ENCODE measurements at regions not wholly inside any gene's neighbourhood (a gene's known extent, or its start where the extent isn't known, plus 50 kb on each side); places are given as distances from the start of the nearest gene placed in this dataset.
"Not testable (repeated sequence)": the region's sequence is repeated elsewhere in the genome, so short reads cannot be mapped to it uniquely, and the experiment has no call there.

- not testable (repeated sequence) for H3K9ac ChIP-seq (ENCODE audit: insufficient read length, low read depth); DNase-seq (ENCODE audit: low read depth, low spot score); H3K27me3 ChIP-seq (ENCODE audit: insufficient read depth, insufficient read length); H3K4me3 ChIP-seq (ENCODE audit: insufficient read length, low read depth); H3K36me3 ChIP-seq (ENCODE audit: insufficient read depth, insufficient read length, low read length); H3K4me1 ChIP-seq (ENCODE audit: insufficient read depth, insufficient read length); H3K9me3 ChIP-seq (ENCODE audit: insufficient read depth, low read length)
These were observed 68.7 kb downstream of the PRKAB2 start for GRCh38 chr1:147103416-147104155.

- peaks cover 11% of the 10 kb centered on the region; the same call in 1 of the 2 replicates for H3K9me3 ChIP-seq (ENCODE audit: insufficient read depth, low read length)
- no peak overlapping the region for H3K4me3 ChIP-seq (ENCODE audit: insufficient read length, low read depth)
- DNase-seq (ENCODE audit: low read depth, low spot score), result no peak
- no peak overlapping the region for H3K9ac ChIP-seq (ENCODE audit: insufficient read length, low read depth)
- TF ChIP-seq SUZ12 (IDR thresholded peaks at IDR 0.05; ENCODE audit: extremely low read depth, insufficient read depth, insufficient read length), result no peak
- TF ChIP-seq ZNF274 (IDR thresholded peaks at IDR 0.05; ENCODE audit: low read depth, low read length), result no peak
- no peak for TF ChIP-seq YY1 (IDR thresholded peaks at IDR 0.05; ENCODE audit: insufficient read depth, insufficient read length)
- H3K36me3 ChIP-seq (ENCODE audit: insufficient read depth, insufficient read length, low read length), result no peaks in the 10 kb centered on the region
- H3K4me1 ChIP-seq (ENCODE audit: insufficient read depth, insufficient read length), result no peaks in the 10 kb centered on the region
- H3K27me3 ChIP-seq (ENCODE audit: insufficient read depth, insufficient read length), result no peaks in the 10 kb centered on the region
These were observed 73.1 kb downstream of the PRKAB2 start for GRCh38 chr1:147099192-147099591.

- H3K4me3 ChIP-seq (ENCODE audit: insufficient read length, low read depth); H3K27me3 ChIP-seq (ENCODE audit: insufficient read depth, insufficient read length); H3K4me1 ChIP-seq (ENCODE audit: insufficient read depth, insufficient read length); H3K36me3 ChIP-seq (ENCODE audit: insufficient read depth, insufficient read length, low read length); H3K9ac ChIP-seq (ENCODE audit: insufficient read length, low read depth); DNase-seq (ENCODE audit: low read depth, low spot score): not testable (repeated sequence)
- peaks cover 11% of the 10 kb centered on the region; the same call in 1 of the 2 replicates for H3K9me3 ChIP-seq (ENCODE audit: insufficient read depth, low read length)
These were observed 73.8 kb downstream of the PRKAB2 start for GRCh38 chr1:147098338-147098973.

- H3K9ac ChIP-seq (ENCODE audit: insufficient read length, low read depth), result no peak overlapping the region
- peaks cover 11% of the 10 kb centered on the region; the same call in 1 of the 2 replicates for H3K9me3 ChIP-seq (ENCODE audit: insufficient read depth, low read length)
- no peaks in the 10 kb centered on the region for H3K4me1 ChIP-seq (ENCODE audit: insufficient read depth, insufficient read length)
- no peaks in the 10 kb centered on the region for H3K27me3 ChIP-seq (ENCODE audit: insufficient read depth, insufficient read length)
- H3K4me3 ChIP-seq (ENCODE audit: insufficient read length, low read depth), result no peak overlapping the region
- no peak for DNase-seq (ENCODE audit: low read depth, low spot score)
- no peaks in the 10 kb centered on the region for H3K36me3 ChIP-seq (ENCODE audit: insufficient read depth, insufficient read length, low read length)
- TF ChIP-seq YY1 (IDR thresholded peaks at IDR 0.05; ENCODE audit: insufficient read depth, insufficient read length), result no peak
- no peak for TF ChIP-seq ZNF274 (IDR thresholded peaks at IDR 0.05; ENCODE audit: low read depth, low read length)
- no peak for TF ChIP-seq SUZ12 (IDR thresholded peaks at IDR 0.05; ENCODE audit: extremely low read depth, insufficient read depth, insufficient read length)
These were observed 76.6 kb downstream of the PRKAB2 start for GRCh38 chr1:147095691-147096090.

GRCh38 chr1:147091801-147092200, 80.5 kb downstream of the PRKAB2 start:
- H3K4me3 ChIP-seq (ENCODE audit: insufficient read length, low read depth), result no peak overlapping the region
- peaks cover 10% of the 10 kb centered on the region for H3K9me3 ChIP-seq (ENCODE audit: insufficient read depth, low read length)
- no peaks in the 10 kb centered on the region for H3K4me1 ChIP-seq (ENCODE audit: insufficient read depth, insufficient read length)
- no peaks in the 10 kb centered on the region for H3K27me3 ChIP-seq (ENCODE audit: insufficient read depth, insufficient read length)
- DNase-seq (ENCODE audit: low read depth, low spot score), result no peak
- no peak for TF ChIP-seq ZNF274 (IDR thresholded peaks at IDR 0.05; ENCODE audit: low read depth, low read length)
- no peak overlapping the region for H3K9ac ChIP-seq (ENCODE audit: insufficient read length, low read depth)
- H3K36me3 ChIP-seq (ENCODE audit: insufficient read depth, insufficient read length, low read length), result no peaks in the 10 kb centered on the region

- Histone ChIP-seq H3K27me3 (ENCODE audit: insufficient read depth, insufficient read length) (peaks cover 4% of the 10 kb centered on the region), H3K9ac (ENCODE audit: insufficient read length, low read depth) (no peak overlapping the region), H3K36me3 (ENCODE audit: insufficient read depth, insufficient read length, low read length) (no peaks in the 10 kb centered on the region), H3K4me1 (ENCODE audit: insufficient read depth, insufficient read length) (no peaks in the 10 kb centered on the region), H3K4me3 (ENCODE audit: insufficient read length, low read depth) (no peak overlapping the region), H3K9me3 (ENCODE audit: insufficient read depth, low read length) (peaks cover 10% of the 10 kb centered on the region)
- TF ChIP-seq SUZ12 (IDR thresholded peaks at IDR 0.05; ENCODE audit: extremely low read depth, insufficient read depth, insufficient read length), result no peak
- TF ChIP-seq YY1 (IDR thresholded peaks at IDR 0.05; ENCODE audit: insufficient read depth, insufficient read length), result no peak
- no peak for TF ChIP-seq ZNF274 (IDR thresholded peaks at IDR 0.05; ENCODE audit: low read depth, low read length)
- DNase-seq (ENCODE audit: low read depth, low spot score), result no peak
These were observed 82.8 kb downstream of the PRKAB2 start for GRCh38 chr1:147089457-147089856.

GRCh38 chr1:147086129-147086528, 86.1 kb downstream of the PRKAB2 start:
- no peak for DNase-seq (ENCODE audit: low read depth, low spot score)
- H3K9me3 ChIP-seq (ENCODE audit: insufficient read depth, low read length), result peaks cover 10% of the 10 kb centered on the region
- H3K36me3 ChIP-seq (ENCODE audit: insufficient read depth, insufficient read length, low read length), result no peaks in the 10 kb centered on the region
- TF ChIP-seq YY1 (IDR thresholded peaks at IDR 0.05; ENCODE audit: insufficient read depth, insufficient read length) (no peak), SUZ12 (IDR thresholded peaks at IDR 0.05; ENCODE audit: extremely low read depth, insufficient read depth, insufficient read length) (no peak), ZNF274 (IDR thresholded peaks at IDR 0.05; ENCODE audit: low read depth, low read length) (no peak)
- H3K4me3 ChIP-seq (ENCODE audit: insufficient read length, low read depth), result no peak overlapping the region
- no peak overlapping the region for H3K9ac ChIP-seq (ENCODE audit: insufficient read length, low read depth)
- peaks cover 6% of the 10 kb centered on the region for H3K27me3 ChIP-seq (ENCODE audit: insufficient read depth, insufficient read length)
- H3K4me1 ChIP-seq (ENCODE audit: insufficient read depth, insufficient read length), result peaks cover 2% of the 10 kb centered on the region
